ENCODE measurements at regions not wholly inside any gene's neighbourhood (a gene's known extent, or its start where the extent isn't known, plus 50 kb on each side); places are given as distances from the start of the nearest gene placed in this dataset.

DNA sequence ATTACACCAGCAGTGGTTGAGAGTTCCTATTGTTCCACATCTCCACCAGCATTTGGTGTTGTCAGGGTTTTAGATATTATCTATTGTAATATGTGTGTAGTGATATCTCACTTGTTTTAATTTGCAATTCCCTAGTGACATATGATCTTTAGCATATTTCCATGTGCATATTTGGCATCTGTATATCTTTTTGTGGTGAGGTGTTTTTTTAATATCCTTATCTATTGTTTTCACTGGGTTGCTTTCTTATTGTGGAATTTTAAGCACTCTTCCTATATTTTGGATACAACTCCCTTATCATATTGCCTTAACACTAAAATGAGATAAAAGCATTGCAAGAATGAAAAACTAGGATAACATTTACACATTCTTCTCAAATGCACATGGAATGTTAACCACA is 453.9 kb upstream of the FSIP2 start:
- TF ChIP-seq, protein P1, sequence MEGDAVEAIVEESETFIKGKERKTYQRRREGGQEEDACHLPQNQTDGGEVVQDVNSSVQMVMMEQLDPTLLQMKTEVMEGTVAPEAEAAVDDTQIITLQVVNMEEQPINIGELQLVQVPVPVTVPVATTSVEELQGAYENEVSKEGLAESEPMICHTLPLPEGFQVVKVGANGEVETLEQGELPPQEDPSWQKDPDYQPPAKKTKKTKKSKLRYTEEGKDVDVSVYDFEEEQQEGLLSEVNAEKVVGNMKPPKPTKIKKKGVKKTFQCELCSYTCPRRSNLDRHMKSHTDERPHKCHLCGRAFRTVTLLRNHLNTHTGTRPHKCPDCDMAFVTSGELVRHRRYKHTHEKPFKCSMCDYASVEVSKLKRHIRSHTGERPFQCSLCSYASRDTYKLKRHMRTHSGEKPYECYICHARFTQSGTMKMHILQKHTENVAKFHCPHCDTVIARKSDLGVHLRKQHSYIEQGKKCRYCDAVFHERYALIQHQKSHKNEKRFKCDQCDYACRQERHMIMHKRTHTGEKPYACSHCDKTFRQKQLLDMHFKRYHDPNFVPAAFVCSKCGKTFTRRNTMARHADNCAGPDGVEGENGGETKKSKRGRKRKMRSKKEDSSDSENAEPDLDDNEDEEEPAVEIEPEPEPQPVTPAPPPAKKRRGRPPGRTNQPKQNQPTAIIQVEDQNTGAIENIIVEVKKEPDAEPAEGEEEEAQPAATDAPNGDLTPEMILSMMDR (conservative IDR thresholded peaks at IDR 0.05; ENCODE audit: low read length): no peak
- TF ChIP-seq EZH2phosphoT487 (IDR thresholded peaks at IDR 0.05; ENCODE audit: borderline replicate concordance, low read depth, low read length): no peak
